Activated CD4-positive, CD25-positive, alpha-beta regulatory T cell (primary cell): ENCODE measurements at regions not wholly inside any gene's neighbourhood (a gene's known extent, or its start where the extent isn't known, plus 50 kb on each side); places are given as distances from the start of the nearest gene placed in this dataset.
"Not testable (repeated sequence)": the region's sequence is repeated elsewhere in the genome, so short reads cannot be mapped to it uniquely, and the experiment has no call there.

Experiments used
- DNase-seq, 4 experiments: peaks; one replicate each; lab custom pipeline; 2025; lab: John Stamatoyannopoulos, UW

DNA sequence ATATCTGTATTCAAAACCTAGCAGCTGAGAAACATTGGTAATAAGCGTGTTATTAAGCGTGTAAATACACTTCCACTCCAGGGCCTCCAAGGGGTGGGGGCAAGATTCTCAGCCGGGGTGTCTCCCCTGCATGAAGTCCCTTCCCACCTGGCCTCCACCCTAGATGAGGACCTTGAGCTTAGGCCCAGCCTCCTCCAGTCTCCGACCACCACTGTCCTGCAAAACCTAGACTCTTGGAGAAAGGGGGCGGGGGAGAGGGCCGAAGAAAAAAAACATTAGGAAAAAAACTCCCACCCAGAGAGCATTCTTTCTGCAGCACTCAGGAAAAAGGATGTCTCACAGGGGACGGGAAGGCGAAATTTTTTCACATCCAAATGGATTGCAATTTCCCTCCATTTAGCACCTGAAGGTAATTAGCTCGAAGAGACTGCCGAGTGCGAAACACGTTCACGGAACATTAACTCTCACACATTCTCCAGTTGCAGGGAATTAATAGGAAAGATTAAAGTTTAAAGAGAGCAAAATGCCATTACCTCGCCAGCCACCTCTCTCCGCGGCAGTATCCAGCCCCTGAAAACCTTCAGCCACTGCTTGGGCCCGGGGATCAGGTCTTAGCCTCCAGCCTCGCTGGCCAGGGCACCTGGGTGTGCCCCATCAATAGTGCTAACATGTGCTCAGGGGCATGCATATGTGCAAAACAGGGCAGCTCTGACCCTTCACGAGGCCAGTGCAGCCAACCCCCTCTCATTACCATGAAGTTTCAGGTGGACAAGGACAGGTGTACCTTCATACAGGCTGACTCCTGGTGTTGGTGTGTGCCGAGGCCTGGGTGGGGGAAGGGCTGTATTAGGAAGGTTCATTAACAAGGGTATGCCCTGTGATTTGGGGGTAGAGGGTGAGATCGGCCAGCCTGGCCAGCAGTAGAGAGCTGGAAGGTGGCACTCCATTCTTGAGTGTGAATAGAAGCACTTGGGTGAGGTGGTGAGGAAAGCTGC is 77.2 kb downstream of the HIF1AN start:
- DNase-seq, result no peak

DNA sequence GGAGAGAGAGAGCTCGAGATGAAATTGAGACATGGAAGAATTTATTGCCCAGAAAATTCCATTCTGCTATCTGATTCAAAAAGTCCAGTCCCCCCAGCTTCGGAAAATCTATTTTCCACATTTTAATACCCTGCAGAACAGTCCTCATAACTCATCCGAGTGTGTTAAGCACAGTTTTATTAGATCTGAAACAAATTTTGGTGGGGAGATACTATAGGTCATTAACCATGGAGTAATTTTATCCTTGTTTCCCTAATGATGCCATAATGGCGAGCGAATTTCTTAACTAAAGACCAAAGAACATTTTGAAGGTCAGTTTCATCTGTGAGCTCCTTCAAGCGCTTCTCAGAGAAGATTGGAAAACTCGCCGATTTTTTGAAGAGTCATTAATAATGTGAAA is 78.1 kb downstream of the HIF1AN start:
- DNase-seq, result no peak

DNA sequence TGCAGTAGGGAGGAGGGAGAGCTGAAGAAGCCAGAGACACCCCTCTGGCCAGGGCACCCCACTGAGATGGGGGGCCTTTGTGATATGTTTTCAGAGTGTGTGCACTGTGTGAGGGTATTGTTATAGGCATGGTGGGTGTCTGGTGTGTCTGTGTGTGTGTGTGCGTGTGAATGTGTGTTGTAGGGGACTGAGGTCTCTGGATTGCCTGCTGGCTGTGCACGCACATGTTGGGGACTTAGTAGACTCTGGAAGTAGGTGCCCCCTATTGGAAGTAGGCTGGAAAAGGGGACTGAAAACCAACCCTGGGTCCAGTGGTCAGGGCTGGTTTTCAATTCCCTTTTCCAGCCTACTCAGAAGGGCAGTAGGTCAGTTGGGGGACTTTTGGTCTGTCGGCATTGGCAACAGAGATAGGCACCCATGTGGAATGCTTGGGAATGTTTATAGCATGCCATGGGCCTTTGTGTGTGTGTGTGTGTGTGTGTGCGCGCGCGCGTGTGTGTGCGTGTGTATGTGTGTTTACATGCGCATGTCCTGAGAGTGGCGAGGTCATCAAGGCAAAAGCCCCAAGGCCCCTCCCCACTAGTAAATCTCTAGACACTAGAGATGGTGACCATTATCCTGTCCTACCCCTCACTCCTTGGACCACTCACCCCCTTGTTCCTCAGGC is 78.8 kb downstream of the HIF1AN start:
- DNase-seq, result no peak

DNA sequence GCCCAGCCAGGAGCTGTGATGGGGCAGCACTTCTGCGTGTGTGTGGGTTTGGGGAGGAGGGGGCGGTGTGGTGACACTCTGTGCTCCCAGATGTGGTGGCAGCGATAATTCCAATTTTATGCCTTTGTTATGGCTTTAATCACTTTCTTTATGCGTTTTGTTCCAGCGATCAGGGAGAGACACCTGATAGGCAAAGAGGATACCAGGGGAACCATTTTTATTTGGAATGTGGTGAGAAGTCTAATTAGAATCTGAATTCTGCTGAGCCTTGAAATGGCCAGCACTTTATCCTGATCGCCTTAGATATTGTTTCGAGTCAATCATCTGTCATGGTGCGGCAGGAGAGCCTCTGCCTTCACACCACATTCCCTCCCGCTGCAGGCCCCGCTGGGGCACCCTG is 79.5 kb downstream of the HIF1AN start:
- no peak for DNase-seq

DNA sequence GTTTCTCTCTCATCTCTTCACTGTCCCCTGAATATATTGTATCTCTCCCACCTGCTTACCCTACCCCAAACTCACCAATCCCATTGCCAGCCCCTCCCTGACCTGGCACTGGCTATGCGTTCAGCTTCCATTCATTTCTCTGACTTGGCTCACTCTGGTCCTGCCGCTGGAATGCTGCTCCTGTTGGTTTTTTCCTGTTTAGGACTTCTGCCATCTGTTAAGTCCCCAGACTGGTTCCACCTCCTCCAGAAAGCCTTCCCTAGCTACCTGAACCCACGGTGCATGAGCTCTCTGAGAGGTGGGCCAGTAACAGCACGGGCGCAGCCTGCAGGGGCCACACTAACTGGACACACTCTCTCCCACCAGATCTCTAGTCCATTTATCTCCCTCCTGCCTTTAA is 80.2 kb downstream of the HIF1AN start:
- no peak for DNase-seq

DNA sequence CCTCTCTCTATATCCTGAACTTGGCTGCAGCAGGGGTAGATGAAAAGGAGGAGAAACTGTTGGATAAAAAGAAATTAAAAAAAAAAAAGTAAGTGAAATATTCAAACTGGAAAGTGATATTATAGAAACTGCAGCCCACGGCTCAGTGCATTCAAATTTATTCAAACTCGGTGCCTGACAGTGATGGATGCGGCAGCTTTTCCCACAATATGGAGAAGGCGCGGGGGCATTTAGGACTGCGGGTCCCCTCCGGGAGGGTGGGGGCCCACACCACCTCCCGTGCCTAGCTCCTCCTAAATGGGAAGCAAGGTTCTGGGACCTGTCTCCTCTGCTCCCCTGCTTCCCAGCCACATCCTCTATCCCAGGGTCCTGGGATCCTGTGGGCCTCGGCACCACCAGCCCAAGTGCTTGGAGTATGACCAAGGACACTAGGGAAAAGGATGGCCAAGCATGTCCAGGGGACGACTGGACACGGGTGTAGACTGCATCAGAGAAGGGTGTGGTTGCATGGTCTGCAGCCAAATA is 82.4 kb downstream of the HIF1AN start:
- DNase-seq, result no peak

DNA sequence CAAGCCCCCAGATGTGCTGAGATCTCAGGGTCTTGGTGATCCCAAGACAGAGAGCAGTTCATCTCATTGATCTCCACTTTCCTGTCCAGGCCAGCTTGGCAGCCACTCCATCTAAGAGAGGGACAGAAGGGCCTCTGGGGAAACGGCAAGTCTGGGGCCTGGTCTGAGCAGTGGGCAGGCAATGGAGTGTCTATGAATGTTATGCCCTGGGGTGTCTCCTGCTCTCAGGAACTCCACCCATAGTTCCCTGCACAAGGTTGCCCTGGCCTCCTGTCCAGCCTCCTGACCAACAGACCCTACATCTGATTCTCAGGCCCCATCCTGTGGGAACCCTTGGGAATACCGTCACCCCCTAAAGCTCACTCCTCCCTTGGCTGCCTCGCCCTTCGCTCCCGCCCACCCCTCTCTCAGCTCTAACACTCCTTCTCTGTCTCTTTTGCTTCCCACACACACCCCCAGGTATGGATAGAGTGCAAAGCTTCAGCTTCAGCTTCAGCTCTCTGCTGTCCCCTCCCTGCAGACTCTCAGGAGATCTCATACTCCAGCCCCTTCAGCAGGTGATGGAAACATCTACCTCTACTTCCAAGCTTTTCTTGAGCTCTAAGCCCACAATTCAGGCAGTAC is 83.0 kb downstream of the HIF1AN start:
- no peak for DNase-seq

DNA sequence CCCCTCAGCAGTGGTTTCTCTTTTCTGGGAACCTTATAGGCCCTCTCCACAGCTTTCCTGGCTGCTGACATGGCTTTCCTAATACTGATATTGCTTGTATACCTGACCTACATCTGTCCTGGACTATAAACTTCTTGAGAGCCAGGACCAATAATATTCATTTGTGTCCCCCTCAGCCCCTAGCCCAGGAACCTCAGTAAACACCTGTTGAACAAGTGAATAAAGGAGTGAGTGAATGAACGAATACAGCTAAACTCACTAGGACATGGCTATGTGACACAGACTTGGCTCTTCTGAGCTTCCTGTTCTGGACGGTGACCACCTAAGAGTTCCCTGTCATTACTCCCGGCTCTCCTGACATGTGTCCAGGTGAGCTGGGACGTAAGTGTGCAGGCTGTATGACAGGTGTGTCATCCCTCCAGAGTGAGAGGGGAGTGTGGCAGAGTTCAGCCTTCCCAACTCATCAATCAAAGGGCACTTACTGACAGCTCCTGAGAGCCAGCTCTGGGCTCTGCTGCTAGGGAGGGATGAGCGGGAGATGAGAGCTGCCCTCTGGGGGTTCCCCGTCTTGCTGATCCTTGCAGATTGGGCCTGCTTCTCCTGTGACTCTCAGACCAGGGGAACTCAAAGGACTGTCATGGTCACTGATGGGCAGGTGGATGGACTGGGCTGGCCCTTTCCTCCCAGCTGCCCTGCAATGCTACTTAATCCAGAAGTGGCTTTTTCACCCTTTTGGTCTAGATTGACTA is 84.5 kb downstream of the HIF1AN start:
- no peak for DNase-seq

DNA sequence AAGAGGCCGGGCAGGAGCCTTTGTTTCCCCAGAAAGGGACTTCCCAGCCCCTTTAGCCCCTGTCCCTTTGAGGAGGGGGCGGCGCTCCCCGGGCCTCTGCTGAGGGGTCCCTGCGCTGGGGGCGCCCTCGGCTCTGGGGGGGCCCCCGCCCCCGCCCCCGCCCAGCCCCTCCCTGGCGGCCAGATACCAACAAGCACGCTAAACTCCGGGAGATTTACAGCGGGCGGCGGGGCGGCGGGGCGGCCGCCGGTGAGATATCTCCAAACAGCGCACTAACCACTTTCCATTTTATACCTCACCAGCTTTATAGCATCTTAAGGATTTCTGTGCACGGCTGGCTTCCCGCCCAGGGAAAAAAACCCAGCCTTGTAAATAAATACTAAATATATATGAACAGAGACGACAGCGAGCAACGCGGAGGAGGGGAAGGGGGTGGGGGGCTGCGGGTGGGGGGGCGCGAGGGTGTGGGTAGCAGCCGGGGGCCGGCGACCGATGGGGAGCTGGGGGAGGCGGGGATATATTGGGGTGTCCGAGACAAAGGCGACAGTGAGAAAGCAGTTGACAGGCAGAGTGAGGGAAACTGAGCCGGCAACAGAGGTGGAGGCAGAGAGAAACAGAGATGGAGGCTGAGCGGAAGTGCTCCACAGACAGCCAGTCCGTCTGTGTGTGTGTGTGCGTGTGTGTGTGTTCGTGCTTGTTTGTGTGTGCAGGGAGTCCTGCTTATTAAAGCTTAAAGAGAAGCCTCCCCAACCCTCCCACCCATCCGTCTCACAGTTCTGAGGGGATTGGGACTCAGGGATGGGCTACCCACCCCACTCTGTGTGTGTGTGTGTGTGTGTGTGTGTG is 85.8 kb downstream of the HIF1AN start:
- peak in 1 of 4 experiments; percentile 4 for DNase-seq

DNA sequence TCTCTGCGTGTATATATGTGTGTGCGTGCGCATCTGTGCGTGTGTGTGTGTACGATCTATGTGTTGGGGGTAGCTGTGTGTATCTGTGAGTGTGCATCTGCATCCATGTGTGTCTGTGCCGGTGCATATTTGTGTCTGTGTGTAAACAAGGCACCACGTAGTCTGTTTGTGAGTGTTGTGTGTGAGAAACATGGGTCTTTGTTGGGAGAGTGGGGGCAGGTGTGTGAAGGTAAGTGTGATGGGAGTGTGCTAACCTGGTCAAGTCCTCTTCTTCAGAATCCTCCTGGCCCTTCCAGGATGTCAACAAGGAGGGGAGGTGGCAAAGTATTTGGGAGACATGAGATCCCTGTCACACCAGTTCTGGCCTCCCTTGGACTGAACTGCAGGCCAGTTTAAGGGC is 87.2 kb downstream of the HIF1AN start:
- no peak for DNase-seq

DNA sequence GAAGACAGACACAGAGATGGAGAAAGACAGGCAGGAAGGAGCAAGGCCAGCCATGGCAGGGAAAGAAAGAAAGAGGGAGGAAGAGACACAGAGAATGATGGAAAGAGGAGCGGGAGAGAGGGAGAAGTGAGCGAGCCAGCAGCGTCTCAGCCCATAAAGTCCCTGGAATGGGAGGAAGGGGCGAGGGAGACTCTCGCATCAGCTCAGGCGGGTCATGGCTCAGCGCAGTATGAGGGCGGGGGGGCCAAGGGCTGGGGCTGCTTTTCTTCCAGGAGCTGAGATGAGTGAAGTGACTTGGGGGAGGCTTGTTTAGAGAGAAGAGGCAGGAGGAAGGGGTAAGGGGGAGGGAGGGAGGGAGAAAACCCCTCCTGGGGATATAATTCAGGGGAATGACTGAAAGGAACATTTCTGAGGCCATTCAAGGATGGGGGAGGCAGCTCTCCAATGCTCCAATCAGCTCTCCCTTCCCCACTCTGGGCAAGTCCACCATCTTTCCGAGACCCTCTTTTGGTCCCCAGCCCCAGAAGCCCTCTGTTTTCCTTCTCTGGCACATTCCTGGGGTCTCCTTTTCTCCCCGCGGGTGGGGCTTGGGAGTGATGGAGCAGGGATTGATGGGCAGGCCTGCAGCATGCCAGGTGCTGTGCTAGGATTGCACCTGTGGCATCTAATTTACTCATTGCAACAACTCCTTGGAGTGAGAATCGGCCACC is 87.9 kb downstream of the HIF1AN start:
- no peak for DNase-seq

DNA sequence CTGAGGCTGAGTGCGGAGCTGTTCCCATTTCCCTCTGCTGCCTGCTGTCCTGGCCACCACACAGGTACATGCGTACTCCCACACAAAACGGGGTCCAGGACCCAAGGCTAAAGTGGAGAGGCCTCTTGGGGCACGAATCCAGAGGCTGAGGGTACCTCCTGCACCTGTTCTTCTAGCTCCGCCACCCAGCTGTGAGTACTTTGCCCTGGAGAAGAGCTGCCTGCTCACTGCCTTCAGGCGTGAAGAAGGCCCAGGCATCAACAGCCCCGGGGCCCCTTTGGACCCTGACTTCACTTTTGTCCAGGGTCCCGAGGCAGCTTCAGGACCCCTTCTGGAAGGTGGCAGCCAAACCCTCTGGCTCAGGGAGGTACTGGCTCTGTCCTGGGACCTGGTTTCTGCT is 88.6 kb downstream of the HIF1AN start:
- DNase-seq, result no peak

DNA sequence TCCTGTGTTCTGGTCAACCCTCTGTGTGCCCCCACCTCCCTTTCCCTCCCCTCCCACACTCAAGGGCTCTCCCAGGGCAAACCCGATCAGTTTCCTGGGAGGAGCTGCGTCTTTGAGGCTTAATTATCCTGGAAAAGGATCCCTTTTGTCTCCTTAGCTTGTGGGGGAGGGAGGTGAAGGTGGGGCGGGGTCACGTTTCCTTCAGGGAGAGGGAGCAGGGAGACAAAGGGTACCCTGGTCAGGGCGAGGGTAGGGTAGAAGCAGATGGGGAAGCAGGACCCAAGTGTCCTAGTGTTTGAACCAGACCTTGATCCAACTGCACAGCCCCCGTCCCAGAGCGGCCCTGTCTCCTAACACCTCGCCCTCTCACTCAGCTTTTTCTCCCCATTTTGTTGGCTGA is 90.1 kb downstream of the HIF1AN start:
- DNase-seq, result no peak

DNA sequence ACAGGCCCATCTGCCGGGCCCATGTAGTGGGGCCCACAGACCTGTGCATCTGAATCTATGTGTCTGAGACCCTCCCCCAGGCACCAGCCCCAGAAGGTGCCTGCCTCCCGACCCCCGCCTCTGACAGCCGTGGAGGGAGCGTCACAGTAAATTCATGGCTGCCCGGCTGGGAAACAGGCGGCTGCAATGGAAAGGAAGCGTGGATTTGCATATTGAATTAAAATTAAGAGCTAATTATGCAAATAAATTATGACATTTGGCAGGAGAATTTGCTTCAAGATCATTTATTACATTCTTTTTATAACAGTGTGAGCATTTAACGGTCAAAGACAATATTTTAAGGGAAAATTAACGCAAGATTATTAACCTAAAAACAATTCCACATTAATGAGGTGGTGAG is 92.3 kb downstream of the HIF1AN start:
- no peak for DNase-seq

DNA sequence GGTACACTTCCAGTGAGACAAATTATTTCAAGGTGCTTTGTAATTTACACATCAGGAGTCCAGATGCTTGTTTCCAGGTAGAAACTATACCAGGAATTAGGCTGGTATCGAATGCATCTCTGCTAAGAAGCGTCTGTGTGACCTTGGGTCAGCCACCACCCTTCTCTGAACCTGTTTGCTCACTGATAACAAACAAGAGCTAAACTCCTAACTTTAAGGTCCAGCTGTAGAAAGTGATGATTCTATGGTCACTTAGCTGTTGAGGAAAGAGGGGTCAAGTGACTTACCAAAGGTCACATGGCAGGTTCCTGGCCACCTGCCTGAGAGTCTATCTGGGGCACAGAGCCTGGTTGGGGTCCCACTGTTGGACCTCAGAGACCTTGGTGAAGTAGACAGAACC is 95.4 kb downstream of the HIF1AN start:
- no peak for DNase-seq

DNA sequence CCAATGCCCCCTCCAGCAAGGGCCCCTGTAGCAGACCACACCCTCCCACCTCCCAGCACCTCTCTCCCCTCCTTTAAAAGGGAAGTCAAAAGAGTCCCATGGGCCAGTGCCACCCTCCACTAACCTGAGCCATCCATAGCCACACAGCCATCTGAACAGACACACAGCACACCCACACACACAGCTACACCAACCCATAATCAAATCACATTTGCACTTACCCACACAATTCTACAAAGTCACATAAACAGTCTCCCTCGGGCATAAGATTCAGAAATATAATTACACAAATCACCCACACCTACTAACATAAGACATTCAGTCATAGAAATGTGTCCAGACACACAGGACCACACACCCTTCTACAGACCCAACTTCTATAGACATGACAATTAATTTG is 96.3 kb downstream of the HIF1AN start:
- DNase-seq, result no peak

DNA sequence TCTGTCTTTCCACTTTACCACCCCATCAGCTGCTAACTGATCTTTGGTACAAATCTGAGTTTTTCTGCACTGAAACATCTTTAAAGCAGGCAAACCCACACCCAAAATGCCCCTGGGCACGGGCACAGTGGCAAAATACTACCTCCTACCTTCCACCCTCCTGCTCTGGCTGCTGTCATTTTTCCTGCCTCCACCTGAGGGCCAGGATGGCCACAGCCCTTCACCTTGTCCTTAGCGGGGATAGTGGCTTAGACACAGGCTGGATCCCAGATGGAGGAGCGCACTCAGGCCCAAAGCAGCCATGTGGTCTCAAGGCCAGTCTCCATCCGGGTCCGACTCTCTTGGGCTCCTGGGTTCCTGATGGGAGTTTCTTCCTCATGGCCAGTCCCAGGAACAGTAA is 98.3 kb downstream of the HIF1AN start:
- no peak for DNase-seq

DNA sequence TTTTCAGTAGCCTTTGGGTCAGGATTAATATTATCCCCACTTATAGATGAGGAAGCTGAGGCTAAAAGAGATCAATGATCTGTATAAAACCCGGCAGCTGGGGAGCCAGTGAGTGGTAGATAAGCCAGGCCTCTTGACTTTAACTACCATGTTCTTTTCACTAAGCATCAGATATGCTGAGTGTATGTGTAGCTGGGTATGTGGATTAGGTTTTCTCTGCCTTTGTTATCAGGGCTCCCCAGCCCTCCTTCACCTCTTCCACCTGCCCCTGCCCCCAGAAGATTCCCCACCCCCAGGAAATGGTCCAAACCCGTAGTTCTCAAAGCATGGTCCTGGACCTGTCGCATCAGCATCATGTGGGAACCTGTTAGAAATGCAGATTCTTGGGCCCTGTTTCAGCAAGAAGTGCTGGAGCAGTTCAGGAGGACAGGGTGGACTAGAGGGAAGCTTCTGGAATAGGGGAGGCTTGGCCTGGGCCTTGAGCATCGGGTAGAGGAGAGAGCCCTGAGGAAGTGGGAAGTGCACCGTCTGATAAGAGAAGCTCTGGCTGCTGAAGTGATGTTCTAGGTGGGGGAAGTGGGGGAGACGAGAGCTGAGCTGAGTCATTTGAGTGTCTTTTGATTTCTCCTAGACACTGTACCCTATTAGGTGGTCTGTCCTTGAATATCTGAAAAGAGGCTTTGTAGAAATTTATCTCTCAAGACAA is 101.3 kb downstream of the HIF1AN start:
- DNase-seq, result no peak

DNA sequence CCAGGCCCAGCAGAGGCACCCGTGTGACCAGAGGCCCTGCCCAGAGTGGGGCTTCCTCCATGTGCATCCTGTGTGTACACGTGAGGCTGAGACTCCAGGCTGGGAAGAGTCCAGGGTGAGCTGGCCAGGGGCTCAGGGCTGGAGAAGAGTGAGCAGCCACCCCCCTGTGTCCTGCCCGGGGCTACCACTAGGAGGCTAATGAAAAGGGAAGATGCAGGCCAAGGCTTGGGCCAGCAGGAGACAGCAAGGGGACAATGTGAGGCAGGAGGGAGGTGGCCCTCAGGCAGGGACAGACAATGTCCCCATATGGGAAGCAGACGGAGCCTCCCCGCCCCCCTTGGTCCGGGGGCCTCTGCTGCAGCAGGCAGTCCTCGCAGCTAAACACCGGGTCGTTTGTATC is 102.0 kb downstream of the HIF1AN start:
- no peak for DNase-seq

DNA sequence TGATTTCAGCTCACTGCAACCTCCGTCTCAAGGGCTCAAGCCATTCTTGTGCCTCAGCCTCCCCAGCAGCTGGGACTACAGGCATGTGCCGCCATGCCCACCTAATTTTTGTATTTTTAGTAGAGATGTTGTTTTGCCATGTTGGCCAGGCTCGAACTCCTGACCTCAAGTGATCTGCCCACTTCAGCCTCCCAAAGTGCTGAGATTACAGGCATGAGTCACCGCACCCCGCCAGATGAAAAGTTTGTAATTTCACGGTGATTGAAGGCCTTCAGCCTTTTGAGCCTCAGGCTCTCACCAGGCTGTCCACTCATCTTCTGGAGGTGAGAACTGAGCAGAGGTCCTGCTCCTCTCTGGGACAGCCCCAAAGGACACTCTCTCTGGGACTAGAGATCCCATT is 103.2 kb downstream of the HIF1AN start:
- DNase-seq, result not testable (repeated sequence)
